Panc1 (cell line): ENCODE measurements at regions not wholly inside any gene's neighbourhood (a gene's known extent, or its start where the extent isn't known, plus 50 kb on each side); places are given as distances from the start of the nearest gene placed in this dataset.

Source experiments
- ATAC-seq: fragments of 200-7000 bp; cut with Tn5 transposase; 2 replicates; pipeline ENCODE4 v1.9.1; 2020; ENCODE audit warnings: mild to moderate bottlenecking, moderate library complexity
- BruUV-seq: library from RNA; stranded (reverse); fragments of 400-500 nt; replicated peaks from 2 replicates; lab custom pipeline; 2021; lab: Mats Ljungman, UMichigan
- CTCF ChIA-PET: fragments of 300-600 bp; sonication (Branson Sonifier 250); formaldehyde crosslinking; loops from one replicate; lab custom pipeline; 2022; ENCODE audit warnings: antibody characterized with exemption; lab: Charles Lee
- POLR2A ChIA-PET: fragments of 300-600 bp; sonication (Branson Sonifier 250); formaldehyde crosslinking; loops from one replicate; lab custom pipeline; 2022; ENCODE audit warnings: antibody characterized with exemption; lab: Charles Lee
- DNase-seq: peaks from one replicate; pipeline ENCODE4 v3.0.0-alpha.2; 2010; ENCODE audit warnings: low read depth, low spot score
- H3K27ac ChIP-seq: 2 replicates; pipeline ENCODE4 v1.5.1; 2011; ENCODE audit warnings: mild to moderate bottlenecking, low read length, inconsistent platforms
- H3K27me3 ChIP-seq: fragments of 200-500 bp; sonication (Bioruptor generic); 2 replicates; pipeline ENCODE4 v1.6.0; 2014; ENCODE audit warnings: low read length, inconsistent platforms; ENCODE audit not compliant: control insufficient read depth, insufficient read depth
- H3K36me3 ChIP-seq: fragments of 200-500 bp; sonication (Bioruptor generic); 2 replicates; pipeline ENCODE4 v1.5.1; 2014; ENCODE audit warnings: inconsistent platforms, mild to moderate bottlenecking, low read length, moderate library complexity; ENCODE audit not compliant: control insufficient read depth, insufficient read depth
- H3K4me1 ChIP-seq: 2 replicates; pipeline ENCODE4 v1.5.1; 2011; ENCODE audit warnings: inconsistent platforms, mild to moderate bottlenecking, low read length, moderate library complexity; ENCODE audit not compliant: control insufficient read depth, insufficient read depth
- H3K4me3 ChIP-seq, 2 experiments: 2 replicates each; pipeline ENCODE4 v1.5.1; 2011 to 2012; ENCODE audit warnings: low read depth in 2 of 2, low read length in 2 of 2, mild to moderate bottlenecking in 2 of 2, inconsistent platforms in 1 of 2, moderate library complexity in 1 of 2
- H3K9me3 ChIP-seq: fragments of 200-500 bp; sonication (Bioruptor generic); 2 replicates; pipeline ENCODE4 v1.5.1; 2014; ENCODE audit warnings: low read depth, mild to moderate bottlenecking, inconsistent platforms, low read length, moderate library complexity; ENCODE audit not compliant: control insufficient read depth, insufficient read depth
- POLR2AphosphoS5 ChIP-seq: IDR thresholded peaks from 2 replicates; pipeline ENCODE4 v1.6.1; 2012; ENCODE audit warnings: mild to moderate bottlenecking, low read depth, low read length, moderate library complexity
- SIN3A ChIP-seq: IDR thresholded peaks from 2 replicates; pipeline ENCODE4 v1.6.1; 2012; ENCODE audit warnings: low read depth, mild to moderate bottlenecking, low read length, moderate library complexity, borderline replicate concordance; ENCODE audit not compliant: insufficient read depth
- TCF7L2 ChIP-seq: IDR thresholded peaks from 2 replicates; pipeline ENCODE4 v1.6.1; 2011; ENCODE audit warnings: mild to moderate bottlenecking, low read depth, low read length, inconsistent platforms
- in situ Hi-C: cut with HindIII; loops from 2 replicates; pipeline ENCODE4 v1.10.0; 2016; ENCODE audit warnings: low sequenced_read_pairs, low pct_unique_long_range_greater_than_20kb
- intact Hi-C: fragments of 100-400 bp; cut with micrococcal nuclease; formaldehyde crosslinking; loops from one replicate; pipeline ENCODE4 v1.10.0; 2022; ENCODE audit not compliant: unreplicated experiment
- TF ChIP-seq, protein P1 (sequence below): fragments of 450-650 bp; IDR thresholded peaks from 2 replicates; pipeline ENCODE4 v1.5.1; 2017; ENCODE audit warnings: mild to moderate bottlenecking
- TF ChIP-seq, protein P2 (sequence below), 2 experiments: IDR thresholded peaks; 2 replicates each; pipeline ENCODE4 v1.6.1; 2011 to 2012; ENCODE audit warnings: low read depth in 2 of 2, control low read depth in 1 of 2, low read length in 1 of 2, mild to moderate bottlenecking in 1 of 2, moderate library complexity in 1 of 2; ENCODE audit not compliant: insufficient read depth in 1 of 2

DNA sequence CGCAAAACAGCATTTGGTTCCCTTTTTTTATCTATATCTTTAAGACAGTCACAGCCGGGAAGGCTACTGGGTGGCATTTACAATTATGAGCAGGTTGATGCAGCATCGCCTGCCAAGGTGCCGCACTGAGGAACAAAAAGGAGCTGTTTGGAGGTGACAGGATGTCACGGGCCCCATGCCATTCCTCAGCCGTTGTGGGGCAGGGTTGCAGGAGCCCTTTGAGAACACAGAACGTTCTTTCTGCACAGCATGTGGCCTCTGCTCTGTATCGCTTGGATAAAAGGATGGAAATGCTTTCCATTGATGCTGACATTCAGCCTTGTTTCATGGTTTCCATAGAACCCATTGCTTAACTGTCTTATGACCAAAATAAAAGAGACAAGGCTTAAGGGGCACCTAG lies 141.9 kb upstream of the CDH5 start:
- H3K27ac ChIP-seq: no peak overlapping the region
- in situ Hi-C loops (no loop called here), intact Hi-C loops (no loop called here)
- DNase-seq (no peak), ATAC-seq (no peak)
- BruUV-seq: no TSS peak
- POLR2A ChIA-PET: no interaction called here
- H3K9me3 ChIP-seq: no peaks in the 10 kb centered on the region
- no peaks in the 10 kb centered on the region for H3K4me1 ChIP-seq
- TF ChIP-seq, protein P1, sequence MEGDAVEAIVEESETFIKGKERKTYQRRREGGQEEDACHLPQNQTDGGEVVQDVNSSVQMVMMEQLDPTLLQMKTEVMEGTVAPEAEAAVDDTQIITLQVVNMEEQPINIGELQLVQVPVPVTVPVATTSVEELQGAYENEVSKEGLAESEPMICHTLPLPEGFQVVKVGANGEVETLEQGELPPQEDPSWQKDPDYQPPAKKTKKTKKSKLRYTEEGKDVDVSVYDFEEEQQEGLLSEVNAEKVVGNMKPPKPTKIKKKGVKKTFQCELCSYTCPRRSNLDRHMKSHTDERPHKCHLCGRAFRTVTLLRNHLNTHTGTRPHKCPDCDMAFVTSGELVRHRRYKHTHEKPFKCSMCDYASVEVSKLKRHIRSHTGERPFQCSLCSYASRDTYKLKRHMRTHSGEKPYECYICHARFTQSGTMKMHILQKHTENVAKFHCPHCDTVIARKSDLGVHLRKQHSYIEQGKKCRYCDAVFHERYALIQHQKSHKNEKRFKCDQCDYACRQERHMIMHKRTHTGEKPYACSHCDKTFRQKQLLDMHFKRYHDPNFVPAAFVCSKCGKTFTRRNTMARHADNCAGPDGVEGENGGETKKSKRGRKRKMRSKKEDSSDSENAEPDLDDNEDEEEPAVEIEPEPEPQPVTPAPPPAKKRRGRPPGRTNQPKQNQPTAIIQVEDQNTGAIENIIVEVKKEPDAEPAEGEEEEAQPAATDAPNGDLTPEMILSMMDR: no peak
- no peak for TF ChIP-seq TCF7L2
- TF ChIP-seq SIN3A: no peak
- TF ChIP-seq, protein P2, sequence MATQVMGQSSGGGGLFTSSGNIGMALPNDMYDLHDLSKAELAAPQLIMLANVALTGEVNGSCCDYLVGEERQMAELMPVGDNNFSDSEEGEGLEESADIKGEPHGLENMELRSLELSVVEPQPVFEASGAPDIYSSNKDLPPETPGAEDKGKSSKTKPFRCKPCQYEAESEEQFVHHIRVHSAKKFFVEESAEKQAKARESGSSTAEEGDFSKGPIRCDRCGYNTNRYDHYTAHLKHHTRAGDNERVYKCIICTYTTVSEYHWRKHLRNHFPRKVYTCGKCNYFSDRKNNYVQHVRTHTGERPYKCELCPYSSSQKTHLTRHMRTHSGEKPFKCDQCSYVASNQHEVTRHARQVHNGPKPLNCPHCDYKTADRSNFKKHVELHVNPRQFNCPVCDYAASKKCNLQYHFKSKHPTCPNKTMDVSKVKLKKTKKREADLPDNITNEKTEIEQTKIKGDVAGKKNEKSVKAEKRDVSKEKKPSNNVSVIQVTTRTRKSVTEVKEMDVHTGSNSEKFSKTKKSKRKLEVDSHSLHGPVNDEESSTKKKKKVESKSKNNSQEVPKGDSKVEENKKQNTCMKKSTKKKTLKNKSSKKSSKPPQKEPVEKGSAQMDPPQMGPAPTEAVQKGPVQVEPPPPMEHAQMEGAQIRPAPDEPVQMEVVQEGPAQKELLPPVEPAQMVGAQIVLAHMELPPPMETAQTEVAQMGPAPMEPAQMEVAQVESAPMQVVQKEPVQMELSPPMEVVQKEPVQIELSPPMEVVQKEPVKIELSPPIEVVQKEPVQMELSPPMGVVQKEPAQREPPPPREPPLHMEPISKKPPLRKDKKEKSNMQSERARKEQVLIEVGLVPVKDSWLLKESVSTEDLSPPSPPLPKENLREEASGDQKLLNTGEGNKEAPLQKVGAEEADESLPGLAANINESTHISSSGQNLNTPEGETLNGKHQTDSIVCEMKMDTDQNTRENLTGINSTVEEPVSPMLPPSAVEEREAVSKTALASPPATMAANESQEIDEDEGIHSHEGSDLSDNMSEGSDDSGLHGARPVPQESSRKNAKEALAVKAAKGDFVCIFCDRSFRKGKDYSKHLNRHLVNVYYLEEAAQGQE (IDR thresholded peaks at IDR 0.05; ENCODE audit: insufficient read depth in 1 of 2, low read depth in 2 of 2, low read length in 1 of 2): no peak
- no peak for TF ChIP-seq POLR2AphosphoS5
- CTCF ChIA-PET: no interaction called here
- no peaks in the 10 kb centered on the region; the same call in 1 of the 2 replicates for H3K27me3 ChIP-seq
- no peak overlapping the region for H3K4me3 ChIP-seq
- no peaks in the 10 kb centered on the region for H3K36me3 ChIP-seq

DNA sequence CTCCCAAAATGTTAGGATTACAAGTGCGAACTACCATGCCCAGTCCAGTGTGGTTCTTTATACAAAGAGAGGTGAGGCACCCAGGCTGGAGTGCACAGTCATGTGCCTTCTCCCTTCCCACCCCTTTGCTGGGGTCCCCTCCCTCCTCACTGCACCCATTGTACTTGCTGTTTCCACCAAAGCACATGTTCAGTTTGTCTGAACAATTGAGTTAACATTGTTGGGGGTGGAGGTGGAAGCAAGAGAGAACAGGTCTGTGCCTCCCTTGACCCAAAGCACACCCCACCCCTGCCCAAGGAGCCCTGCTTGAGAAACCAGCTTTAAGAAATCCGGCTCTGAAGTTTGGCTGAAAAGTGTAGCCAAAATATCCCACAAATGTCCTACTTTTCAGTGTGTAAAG lies 142.3 kb upstream of the CDH5 start:
- no peak for ATAC-seq
- H3K9me3 ChIP-seq: no peaks in the 10 kb centered on the region
- TF ChIP-seq POLR2AphosphoS5 (no peak), TCF7L2 (no peak), SIN3A (no peak)
- TF ChIP-seq, protein P2 (IDR thresholded peaks at IDR 0.05; ENCODE audit: insufficient read depth in 1 of 2, low read depth in 2 of 2, low read length in 1 of 2): no peak
- TF ChIP-seq, protein P1: no peak
- H3K36me3 ChIP-seq: no peaks in the 10 kb centered on the region
- no peak overlapping the region for H3K4me3 ChIP-seq
- no peaks in the 10 kb centered on the region for H3K4me1 ChIP-seq
- H3K27me3 ChIP-seq: no peaks in the 10 kb centered on the region; the same call in 1 of the 2 replicates
- ChIA-PET CTCF (no interaction called here), POLR2A (no interaction called here)
- in situ Hi-C loops: no loop called here
- no TSS peak for BruUV-seq
- intact Hi-C loops: no loop called here
- DNase-seq: no peak
- H3K27ac ChIP-seq: no peak overlapping the region
